Kidney (tissue), 13 donors: ENCODE measurements at regions not wholly inside any gene's neighbourhood (a gene's known extent, or its start where the extent isn't known, plus 50 kb on each side); places are given as distances from the start of the nearest gene placed in this dataset.

Experiments
- DNase-seq, 5 donors: peaks; one replicate each; pipeline ENCODE4 v3.0.0-alpha.2; 2013 to 2020
- FAIRE-seq: peaks from 2 replicates; lab custom pipeline; 2012; peaks lifted over from hg19 to GRCh38; lab: Jason Lieb, UNC
- H3K27ac ChIP-seq, 2 donors: one replicate each; pipeline ENCODE4 v1.7.0; 2013; ENCODE audit warnings: low read depth in 2 of 2, low read length in 2 of 2, inconsistent platforms in 1 of 2
- H3K27me3 ChIP-seq: one replicate; pipeline ENCODE4 v1.7.1; 2013; ENCODE audit warnings: low read length, inconsistent platforms; ENCODE audit not compliant: control insufficient read depth, insufficient read depth
- H3K36me3 ChIP-seq, 3 donors: one replicate each; pipeline versions ENCODE4 v1.7.0 to v1.7.1; 2013; ENCODE audit warnings: low read length in 3 of 3, control low read depth in 1 of 3, inconsistent platforms in 1 of 3; ENCODE audit not compliant: insufficient read depth in 3 of 3, control insufficient read depth in 2 of 3
- H3K4me1 ChIP-seq, 3 donors: one replicate each; pipeline versions ENCODE4 v1.7.0 to v1.7.1; 2013; ENCODE audit warnings: low read length in 3 of 3, inconsistent platforms in 1 of 3, low read depth in 1 of 3; ENCODE audit not compliant: control insufficient read depth in 2 of 3, insufficient read depth in 2 of 3
- H3K4me3 ChIP-seq, 3 donors: one replicate each; pipeline versions ENCODE4 v1.7.0 to v1.8.1; 2013; ENCODE audit warnings: low read length in 3 of 3, control low read depth in 1 of 3, inconsistent platforms in 1 of 3
- H3K9ac ChIP-seq, 3 donors: one replicate each; pipeline versions ENCODE4 v1.7.0 to v1.7.1; 2013; ENCODE audit warnings: low read length in 3 of 3, control low read depth in 1 of 3, inconsistent platforms in 1 of 3
- H3K9me3 ChIP-seq, 3 donors: one replicate each; pipeline versions ENCODE4 v1.7.0 to v1.7.1; 2013; ENCODE audit warnings: low read length in 3 of 3, control low read depth in 1 of 3, inconsistent platforms in 1 of 3; ENCODE audit not compliant: control insufficient read depth in 2 of 3, insufficient read depth in 1 of 3
- intact Hi-C: fragments of 100-400 bp; cut with DNase I; formaldehyde crosslinking; loops from one replicate; pipeline ENCODE4 v1.11.1; 2022
- TF ChIP-seq, protein P1 (sequence below): IDR thresholded peaks from 3 replicates; pipeline ENCODE4 v1.5.1; 2012; ENCODE audit warnings: mild to moderate bottlenecking, moderate library complexity, borderline replicate concordance; ENCODE audit not compliant: insufficient read depth; ENCODE audit errors: extremely low read depth
- donor health status: control.
- donor health status: control.
- donor health status: control.
- donor health status: control.
- donor health status: control.
- donor health status: DM: yes; HTN: yes; CAD: no.
- donor health status: Normal renal cell carcinoma (clear cell type).

DNA sequence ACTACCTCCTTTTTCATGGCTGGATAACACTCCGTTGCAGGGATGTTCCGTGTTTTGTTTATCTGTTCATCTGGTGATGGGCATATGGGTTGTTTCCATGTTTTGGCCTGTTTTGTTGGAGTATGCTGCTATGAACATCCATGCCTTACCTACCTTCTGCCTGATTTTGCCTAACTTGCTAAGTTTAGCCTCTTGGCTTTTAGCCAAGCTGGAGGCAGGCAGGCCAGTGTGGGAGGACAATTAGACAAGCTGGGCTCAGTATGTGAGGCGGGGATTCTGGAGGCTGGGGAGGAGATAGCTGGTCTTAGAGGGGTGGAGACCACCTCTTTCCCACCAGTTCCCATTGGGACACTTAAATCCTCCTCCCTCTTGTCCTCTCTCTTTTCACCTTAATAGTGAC lies 98.4 kb upstream of the WNT4 start:
- no peak for FAIRE-seq
- Histone ChIP-seq H3K9ac (no peak overlapping the region), H3K4me1 (no peaks in the 10 kb centered on the region), H3K4me3 (no peak overlapping the region), H3K27me3 (no peaks in the 10 kb centered on the region), H3K27ac (no peak overlapping the region), H3K9me3 (no peaks in the 10 kb centered on the region), H3K36me3 (no peaks in the 10 kb centered on the region)
- TF ChIP-seq, protein P1, sequence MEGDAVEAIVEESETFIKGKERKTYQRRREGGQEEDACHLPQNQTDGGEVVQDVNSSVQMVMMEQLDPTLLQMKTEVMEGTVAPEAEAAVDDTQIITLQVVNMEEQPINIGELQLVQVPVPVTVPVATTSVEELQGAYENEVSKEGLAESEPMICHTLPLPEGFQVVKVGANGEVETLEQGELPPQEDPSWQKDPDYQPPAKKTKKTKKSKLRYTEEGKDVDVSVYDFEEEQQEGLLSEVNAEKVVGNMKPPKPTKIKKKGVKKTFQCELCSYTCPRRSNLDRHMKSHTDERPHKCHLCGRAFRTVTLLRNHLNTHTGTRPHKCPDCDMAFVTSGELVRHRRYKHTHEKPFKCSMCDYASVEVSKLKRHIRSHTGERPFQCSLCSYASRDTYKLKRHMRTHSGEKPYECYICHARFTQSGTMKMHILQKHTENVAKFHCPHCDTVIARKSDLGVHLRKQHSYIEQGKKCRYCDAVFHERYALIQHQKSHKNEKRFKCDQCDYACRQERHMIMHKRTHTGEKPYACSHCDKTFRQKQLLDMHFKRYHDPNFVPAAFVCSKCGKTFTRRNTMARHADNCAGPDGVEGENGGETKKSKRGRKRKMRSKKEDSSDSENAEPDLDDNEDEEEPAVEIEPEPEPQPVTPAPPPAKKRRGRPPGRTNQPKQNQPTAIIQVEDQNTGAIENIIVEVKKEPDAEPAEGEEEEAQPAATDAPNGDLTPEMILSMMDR = no peak
- intact Hi-C loops = no loop called here
- DNase-seq = peak in 2 of 5 donors; percentile 33 to 55

DNA sequence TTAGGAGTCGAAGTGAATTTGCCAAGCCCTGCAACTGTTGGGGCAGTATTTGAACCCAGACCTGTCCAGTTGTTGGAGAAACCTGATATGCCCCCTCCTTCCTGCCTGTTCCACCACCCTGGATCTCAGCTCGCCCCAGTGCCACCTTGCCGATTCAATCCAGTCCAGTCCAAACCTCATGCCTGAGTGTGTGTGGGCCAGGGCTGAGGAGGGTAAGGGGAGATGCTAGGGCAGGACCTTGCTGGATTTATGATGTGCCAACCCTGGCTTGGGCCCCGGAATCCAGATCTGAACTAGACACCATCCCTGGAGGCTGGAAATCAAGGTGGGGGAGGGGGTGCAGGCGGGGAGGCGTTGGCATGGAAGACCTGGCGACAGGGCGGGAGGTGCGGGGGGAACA lies 98.9 kb upstream of the WNT4 start:
- DNase-seq (peak in 4 of 5 donors; percentile 81 to 90 (median 88)), FAIRE-seq (no peak)
- intact Hi-C loops = no loop called here
- H3K27me3 ChIP-seq = no peaks in the 10 kb centered on the region
- no peak overlapping the region for H3K9ac ChIP-seq
- TF ChIP-seq, protein P1 = no peak
- no peaks in the 10 kb centered on the region for H3K4me1 ChIP-seq
- no peak overlapping the region for H3K27ac ChIP-seq
- H3K4me3 ChIP-seq = no peak overlapping the region
- no peaks in the 10 kb centered on the region for H3K36me3 ChIP-seq
- no peaks in the 10 kb centered on the region for H3K9me3 ChIP-seq

DNA sequence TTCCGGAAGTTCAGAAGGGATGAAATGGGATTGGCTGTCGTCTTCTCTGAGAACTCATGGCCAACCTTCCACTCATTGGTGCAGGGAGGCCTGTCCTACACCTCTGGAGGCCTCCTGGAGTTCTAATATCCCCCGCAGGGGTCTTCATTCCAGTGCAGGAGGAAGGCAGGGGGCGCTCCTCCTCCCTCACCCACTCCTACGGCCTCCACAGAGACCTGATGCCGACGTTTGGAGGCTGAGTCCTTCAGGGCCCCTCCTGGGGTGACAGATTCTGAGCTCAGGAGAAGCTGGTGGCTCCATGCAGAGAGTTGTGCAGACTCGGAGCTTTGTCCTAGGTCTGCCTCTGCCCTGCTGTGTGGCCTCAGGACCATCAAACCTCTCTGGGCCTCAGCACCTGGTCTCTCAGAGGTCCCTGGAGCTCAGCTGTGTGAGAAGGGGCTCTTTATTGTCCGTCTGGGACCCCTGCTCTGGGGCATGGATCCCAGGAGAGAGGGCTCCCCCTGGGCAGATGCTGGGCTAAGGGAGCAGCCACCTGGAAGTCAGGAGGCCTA lies 102.3 kb upstream of the WNT4 start:
- H3K4me3 ChIP-seq = no peak overlapping the region
- no peak overlapping the region for H3K9ac ChIP-seq
- intact Hi-C loops = no loop called here
- DNase-seq (no peak), FAIRE-seq (no peak)
- no peaks in the 10 kb centered on the region for H3K27me3 ChIP-seq
- H3K4me1 ChIP-seq = no peaks in the 10 kb centered on the region
- H3K27ac ChIP-seq = no peak overlapping the region
- H3K36me3 ChIP-seq = no peaks in the 10 kb centered on the region
- TF ChIP-seq, protein P1 = no peak
- H3K9me3 ChIP-seq = no peaks in the 10 kb centered on the region

DNA sequence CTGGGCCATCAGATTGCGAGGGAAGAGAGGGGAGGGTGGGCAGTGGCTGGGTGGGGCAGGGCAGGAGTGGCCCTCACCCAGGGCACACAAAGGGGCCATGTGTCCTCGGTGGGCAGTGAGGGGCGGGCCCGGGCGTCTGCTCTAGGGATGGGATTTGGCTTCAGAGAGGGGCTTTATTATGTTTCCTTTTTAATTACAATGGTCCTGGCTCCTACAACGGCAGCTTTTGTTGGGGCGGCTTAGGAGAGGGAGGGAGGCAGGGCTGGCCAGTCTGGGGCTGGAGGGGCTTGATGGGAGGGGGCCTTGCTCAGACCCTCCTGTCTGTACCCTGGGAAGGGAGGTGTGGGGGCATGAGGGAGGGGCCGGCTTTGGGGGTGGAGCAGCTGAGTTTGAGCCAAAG lies 102.8 kb upstream of the WNT4 start:
- TF ChIP-seq, protein P1 = no peak
- H3K27me3 ChIP-seq = no peaks in the 10 kb centered on the region
- DNase-seq (no peak), FAIRE-seq (no peak)
- intact Hi-C loops = no loop called here
- no peak overlapping the region for H3K9ac ChIP-seq
- H3K4me1 ChIP-seq = no peaks in the 10 kb centered on the region
- no peak overlapping the region for H3K27ac ChIP-seq
- no peaks in the 10 kb centered on the region for H3K9me3 ChIP-seq
- H3K4me3 ChIP-seq = no peak overlapping the region
- no peaks in the 10 kb centered on the region for H3K36me3 ChIP-seq
